GM19468 (cell line): ENCODE measurements at regions not wholly inside any gene's neighbourhood (a gene's known extent, or its start where the extent isn't known, plus 50 kb on each side); places are given as distances from the start of the nearest gene placed in this dataset.
"Not testable (repeated sequence)": the region's sequence is repeated elsewhere in the genome, so short reads cannot be mapped to it uniquely, and the experiment has no call there.

Experiments
- ATAC-seq: cut with Tn5 transposase; IDR thresholded peaks from one replicate; pipeline ENCODE4 v1.9.1; 2021; ENCODE audit warnings: mild to moderate bottlenecking, moderate library complexity, moderate number of reproducible peaks; ENCODE audit not compliant: unreplicated experiment; ENCODE audit errors: extremely low read depth

DNA sequence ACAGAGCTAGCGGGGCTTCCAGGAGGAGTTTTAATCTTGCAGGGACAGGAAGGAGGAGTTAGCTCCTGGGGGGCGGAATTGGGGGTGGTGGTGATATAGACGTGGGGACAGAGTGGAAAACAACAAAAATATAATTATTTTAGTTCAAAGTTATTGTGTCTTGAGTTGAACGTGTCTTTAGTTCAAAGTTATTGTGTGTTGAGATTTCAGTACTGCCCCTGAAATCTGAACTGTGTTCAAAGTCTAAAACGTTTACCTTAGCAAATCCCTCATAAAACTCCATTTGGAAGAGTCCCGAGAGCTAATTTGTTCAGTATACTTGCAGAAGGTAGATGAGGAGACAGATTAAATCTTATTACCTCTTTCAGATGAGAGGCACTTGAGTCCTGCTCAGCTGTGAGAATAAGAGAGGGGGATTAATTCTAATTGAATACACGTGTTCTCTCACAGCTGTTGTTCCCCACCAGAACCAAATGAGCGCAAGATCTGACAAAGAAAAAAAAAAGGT lies 132.4 kb upstream of the ALDH3B2 start:
- ATAC-seq, result not testable (repeated sequence)

- ATAC-seq, result not testable (repeated sequence)
Measured at GRCh38 chr11:67806183-67806582, 131.8 kb upstream of the ALDH3B2 start.

GRCh38 chr11:67805253-67806126 lies 131.1 kb upstream of the ALDH3B2 start:
- ATAC-seq, result peak; percentile 32

DNA sequence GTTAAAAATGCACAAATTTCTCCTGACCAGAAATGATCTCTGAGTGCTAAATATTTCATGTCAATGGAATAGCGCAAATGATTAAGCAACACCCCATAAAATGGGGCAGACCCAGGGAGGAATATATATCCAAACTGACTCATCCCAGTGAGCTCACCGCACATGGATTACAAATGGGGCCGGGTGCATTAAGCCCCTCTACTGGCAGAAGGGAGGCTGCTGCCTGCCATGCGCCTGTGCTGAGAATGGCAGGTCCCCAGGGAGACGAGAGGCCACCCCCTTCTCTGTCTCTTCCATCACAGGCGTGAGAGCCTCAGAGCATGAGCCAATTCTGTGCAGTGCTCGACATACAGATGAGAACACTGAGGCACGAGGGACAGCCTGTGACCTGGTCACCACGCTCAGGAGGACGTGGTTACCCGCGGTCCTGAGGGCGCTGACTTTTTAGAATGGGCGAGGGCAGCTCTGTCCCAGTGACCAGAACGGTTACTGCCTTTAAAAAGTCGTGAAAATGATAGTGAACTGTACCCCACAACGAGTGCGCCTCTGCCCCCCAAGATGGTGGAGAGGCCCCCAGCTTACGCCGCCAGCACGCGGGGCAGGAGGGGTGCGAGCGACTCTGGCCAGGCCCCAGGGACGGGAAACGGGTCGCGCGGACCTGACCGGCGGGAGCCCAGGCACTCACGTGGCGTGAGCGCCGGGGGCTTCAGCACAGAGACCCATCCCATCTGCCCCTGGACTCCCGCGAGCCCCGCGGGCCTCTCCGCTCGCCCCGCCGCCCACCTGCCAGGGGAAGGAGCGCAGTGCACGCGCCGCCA lies 130.2 kb upstream of the ALDH3B2 start:
- ATAC-seq, result not testable (repeated sequence)

DNA sequence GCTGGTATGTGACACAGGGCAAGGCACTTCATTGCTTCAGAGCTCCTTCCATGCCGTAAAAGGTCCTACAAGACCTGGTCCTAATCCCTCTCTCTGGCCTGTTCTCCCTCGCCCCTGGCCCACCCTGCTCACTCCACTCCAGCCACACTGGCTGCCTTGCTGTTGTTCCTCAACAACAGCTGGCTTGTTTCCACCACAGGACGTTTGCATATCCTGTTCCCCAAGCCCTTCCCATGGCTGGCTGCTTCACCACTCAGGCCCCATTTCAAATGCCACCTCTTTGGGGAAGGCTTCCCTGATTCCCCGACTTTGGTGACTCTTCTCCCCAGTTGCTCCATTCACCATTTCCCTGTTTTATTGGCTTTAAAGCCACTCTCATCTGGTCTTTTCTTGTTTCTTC lies 129.1 kb upstream of the ALDH3B2 start:
- ATAC-seq, result not testable (repeated sequence)

DNA sequence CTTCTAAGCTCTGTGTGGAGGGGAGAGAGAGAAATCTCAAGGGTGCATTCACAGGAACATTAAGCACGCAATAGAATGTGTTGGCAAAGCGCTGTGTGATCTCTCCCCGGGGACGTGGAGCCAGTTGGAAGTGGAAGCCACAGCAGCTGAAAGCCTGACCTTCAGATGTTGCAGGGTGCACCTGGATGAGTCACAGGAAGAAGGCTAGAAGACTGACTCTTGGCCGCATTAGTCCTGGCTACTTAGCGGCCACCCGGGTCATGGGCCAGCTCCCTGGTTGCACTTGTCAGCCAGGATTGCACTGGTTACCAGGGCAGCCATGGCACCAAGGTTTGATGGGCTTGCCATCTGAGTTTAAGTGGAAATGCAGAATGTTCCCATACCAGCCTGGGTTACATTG lies 128.6 kb upstream of the ALDH3B2 start:
- ATAC-seq, result not testable (repeated sequence)

DNA sequence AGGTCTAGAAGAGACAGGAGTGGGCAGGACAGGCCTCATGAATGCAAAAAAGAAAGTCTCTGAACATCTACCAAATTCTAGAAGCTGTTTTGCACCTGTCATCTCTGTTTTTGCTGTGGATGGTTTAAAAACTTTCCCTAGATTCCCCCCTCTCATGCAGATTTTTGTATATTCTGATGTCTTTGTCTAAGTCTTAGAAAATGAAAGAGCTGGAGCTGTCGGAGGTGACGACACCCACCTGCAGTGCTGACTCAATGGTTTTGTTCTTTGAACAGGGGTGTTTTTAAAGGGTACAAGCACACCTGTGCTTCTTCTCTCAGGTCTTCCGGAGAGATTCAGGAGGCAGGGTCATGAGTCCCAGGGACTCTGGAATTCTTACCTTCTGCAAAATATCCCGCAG lies 128.2 kb upstream of the ALDH3B2 start:
- ATAC-seq, result not testable (repeated sequence)

DNA sequence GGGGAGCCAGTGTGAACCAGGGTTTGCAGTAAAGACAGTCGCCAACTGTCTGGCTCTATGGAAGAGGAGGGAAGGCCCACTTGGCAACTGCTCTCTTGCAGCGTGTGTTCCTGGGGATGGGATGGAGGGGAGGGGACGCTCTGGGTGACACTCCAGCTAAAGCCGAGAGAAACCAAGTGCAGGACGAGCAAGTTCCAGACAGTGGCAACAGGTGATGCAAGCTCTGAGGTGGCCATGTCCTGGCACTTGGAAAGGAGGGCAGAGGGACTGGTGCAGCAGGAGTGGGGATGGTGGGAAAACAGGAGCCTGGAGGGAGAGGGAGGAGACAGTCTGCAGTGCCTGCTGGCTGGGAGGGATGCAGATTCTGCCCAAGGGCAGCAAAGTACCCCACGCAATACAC lies 127.0 kb upstream of the ALDH3B2 start:
- ATAC-seq, result not testable (repeated sequence)

GRCh38 chr11:67800591-67800990 lies 126.2 kb upstream of the ALDH3B2 start:
- not testable (repeated sequence) for ATAC-seq

- not testable (repeated sequence) for ATAC-seq
Measured at GRCh38 chr11:67799808-67800207, 125.4 kb upstream of the ALDH3B2 start.

DNA sequence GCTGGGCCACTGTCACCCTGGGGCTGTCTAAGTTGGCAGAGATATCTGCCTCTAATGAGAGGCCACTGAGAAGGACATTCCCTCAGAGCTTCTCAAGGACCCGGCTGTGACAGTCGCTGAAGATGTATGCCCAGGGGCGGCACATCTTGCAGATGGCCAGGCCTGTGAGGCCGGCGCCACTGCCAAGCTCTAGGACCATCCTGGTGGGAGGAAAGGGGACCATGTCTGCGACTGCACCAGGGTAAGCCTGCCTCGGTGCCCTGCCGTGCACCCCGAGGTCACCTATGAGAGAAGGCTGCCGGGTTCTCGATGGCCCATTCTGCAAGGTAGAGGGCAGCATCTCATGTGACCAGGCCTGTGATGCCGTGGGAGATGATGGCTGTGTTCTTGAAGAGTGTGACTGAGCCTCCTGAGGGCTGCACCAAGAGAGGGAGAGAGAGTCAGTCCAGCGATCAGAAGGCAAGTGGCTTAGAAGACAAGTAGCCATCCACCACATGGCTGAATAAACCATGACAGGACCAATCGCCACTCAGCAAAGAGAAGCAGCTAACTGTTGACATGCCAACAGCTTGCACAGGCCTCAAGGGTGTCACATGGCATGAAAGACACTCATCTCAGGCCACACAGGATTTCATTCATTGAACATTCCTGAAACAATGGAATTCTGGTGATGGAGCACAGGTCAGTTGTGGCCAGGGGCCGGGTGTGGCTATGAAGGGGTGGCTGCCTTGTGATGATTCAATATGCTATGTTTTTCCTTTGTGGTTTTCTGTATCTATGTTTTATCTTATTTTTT lies 123.5 kb upstream of the ALDH3B2 start:
- ATAC-seq, result not testable (repeated sequence)

- no peak for ATAC-seq
Measured at GRCh38 chr11:67795746-67796145, 121.3 kb upstream of the ALDH3B2 start.

DNA sequence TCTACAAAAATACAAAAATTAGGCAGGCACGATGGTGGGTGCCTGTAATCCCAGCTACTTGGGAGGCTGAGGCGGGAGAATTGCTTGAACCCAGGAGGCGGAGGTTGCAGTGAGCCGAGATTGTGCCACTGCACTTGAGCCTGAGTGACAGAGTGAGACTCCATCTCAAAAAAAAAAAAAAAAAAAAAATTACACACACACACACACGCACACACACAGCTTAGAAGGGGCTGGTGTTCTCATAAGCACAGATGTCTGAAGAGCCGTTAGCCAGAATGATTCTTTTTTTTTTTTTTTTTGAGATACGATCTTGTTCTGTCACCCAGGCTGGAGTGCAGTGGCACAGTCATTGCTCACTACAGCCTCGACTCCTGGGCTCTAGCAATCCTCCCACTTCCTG lies 119.3 kb upstream of the ALDH3B2 start:
- not testable (repeated sequence) for ATAC-seq

DNA sequence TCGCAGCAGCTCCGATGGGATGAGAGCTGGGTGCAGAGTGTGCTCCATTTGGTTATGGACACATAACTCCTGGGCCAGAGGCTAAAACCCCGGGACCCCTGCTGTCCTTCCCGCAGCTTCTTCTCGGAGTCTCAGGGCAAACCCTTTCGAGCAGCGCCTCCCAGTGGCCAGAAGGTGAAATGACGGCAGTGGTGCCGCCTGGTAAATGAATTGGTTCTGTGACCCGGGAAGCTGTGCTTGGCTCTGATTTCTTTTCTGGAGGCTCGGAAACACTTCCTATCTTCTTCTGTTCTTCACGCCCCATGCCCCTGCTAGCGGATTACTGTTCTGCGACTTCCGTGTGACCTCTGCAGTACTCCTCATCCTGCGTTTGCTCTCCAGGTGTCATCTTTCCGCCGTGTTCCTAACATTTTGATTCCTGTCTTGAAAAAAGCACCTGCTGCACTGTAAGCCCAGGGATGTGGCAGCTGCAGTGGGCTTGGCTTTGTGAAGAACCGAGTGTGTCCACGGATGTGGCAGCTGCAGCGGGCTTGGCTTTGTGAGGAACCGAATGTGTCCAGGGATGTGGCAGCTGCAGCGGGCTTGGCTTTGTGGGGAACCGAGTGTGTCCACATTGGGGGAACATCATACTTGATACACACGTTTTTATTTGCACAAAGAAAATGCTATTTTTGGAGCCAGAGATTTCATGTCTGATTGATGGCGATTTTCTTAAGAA lies 118.0 kb upstream of the ALDH3B2 start:
- not testable (repeated sequence) for ATAC-seq

- ATAC-seq, result not testable (repeated sequence)
Measured at GRCh38 chr11:67791598-67792170, 117.3 kb upstream of the ALDH3B2 start.

GRCh38 chr11:67788341-67788695 lies 113.9 kb upstream of the ALDH3B2 start:
- ATAC-seq, result not testable (repeated sequence)

DNA sequence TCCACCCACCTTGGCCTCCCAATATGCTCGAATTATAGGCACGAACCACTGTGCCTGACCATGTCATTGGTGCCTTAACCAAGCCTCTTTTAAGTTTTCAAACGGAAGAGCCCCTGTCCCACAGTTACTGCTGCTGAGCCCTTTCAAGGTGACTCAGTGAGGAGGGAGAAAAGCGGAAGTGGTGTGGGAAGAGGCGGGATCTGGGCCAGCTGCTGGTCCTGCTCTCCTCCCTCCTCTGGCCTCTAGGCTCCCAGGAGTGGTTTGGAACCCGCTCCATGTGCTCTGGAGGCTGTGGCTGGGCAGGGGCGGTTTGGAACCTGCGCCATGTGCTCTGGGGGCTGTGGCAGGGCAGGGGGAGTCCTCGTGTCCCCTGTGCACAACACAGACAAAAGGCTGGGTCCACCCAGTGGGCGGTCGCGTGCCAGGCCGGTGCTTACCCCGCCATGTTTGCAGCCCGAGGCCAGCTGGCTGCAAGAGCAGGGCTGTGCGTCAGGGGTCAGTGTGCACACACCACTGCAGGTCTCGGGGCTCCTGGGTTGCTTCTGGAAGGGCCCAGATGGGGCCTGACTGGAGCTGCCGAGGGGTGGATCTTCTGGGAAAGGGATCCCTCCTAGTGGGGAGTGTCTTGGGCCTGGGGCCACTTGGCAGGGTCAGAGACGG lies 113.4 kb upstream of the ALDH3B2 start:
- not testable (repeated sequence) for ATAC-seq

- not testable (repeated sequence) for ATAC-seq
Measured at GRCh38 chr11:67781967-67782366, 107.5 kb upstream of the ALDH3B2 start.

DNA sequence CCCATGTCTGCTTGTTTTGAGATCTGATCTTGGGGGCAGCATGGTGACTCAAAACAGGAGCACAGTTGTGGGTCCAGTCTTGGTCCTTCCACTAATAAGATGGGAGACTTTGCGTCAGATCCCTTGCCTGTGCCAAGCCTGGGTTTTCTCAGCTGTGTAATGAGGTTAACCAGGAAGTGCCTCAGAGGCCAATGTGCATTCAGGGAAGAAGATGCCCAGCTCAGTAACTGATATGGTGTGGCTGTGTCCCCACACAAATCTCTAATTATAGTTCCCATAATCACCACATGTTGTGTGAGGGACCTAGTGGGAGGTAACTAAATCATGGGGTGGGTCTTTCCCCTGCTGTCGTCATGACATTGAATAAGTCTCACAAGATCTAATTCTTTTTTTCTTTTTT lies 107.1 kb upstream of the ALDH3B2 start:
- ATAC-seq, result not testable (repeated sequence)
